HG03108 (cell line): ENCODE measurements at regions not wholly inside any gene's neighbourhood (a gene's known extent, or its start where the extent isn't known, plus 50 kb on each side); places are given as distances from the start of the nearest gene placed in this dataset.

Source experiments
- ATAC-seq: cut with Tn5 transposase; IDR thresholded peaks from one replicate; pipeline ENCODE4 v1.9.1; 2021; ENCODE audit warnings: moderate library complexity; ENCODE audit not compliant: unreplicated experiment

- ATAC-seq, result no peak
Measured at GRCh38 chr3:80247766-80248165, 480.0 kb upstream of the ROBO1 start.

GRCh38 chr3:80244390-80244789, 476.6 kb upstream of the ROBO1 start:
- no peak for ATAC-seq

- ATAC-seq, result no peak
Measured at GRCh38 chr3:80241791-80242190, 474.0 kb upstream of the ROBO1 start.

GRCh38 chr3:80239301-80239700, 471.5 kb upstream of the ROBO1 start:
- ATAC-seq, result no peak

- no peak for ATAC-seq
Measured at GRCh38 chr3:80238606-80239005, 470.8 kb upstream of the ROBO1 start.

- no peak for ATAC-seq
Measured at GRCh38 chr3:80238152-80238551, 470.4 kb upstream of the ROBO1 start.

GRCh38 chr3:80234706-80235105, 466.9 kb upstream of the ROBO1 start:
- ATAC-seq, result no peak

GRCh38 chr3:80233576-80233975, 465.8 kb upstream of the ROBO1 start:
- no peak for ATAC-seq

- ATAC-seq, result no peak
Measured at GRCh38 chr3:80232760-80233159, 465.0 kb upstream of the ROBO1 start.

GRCh38 chr3:80230962-80231361, 463.2 kb upstream of the ROBO1 start:
- no peak for ATAC-seq

- ATAC-seq, result no peak
Measured at GRCh38 chr3:80227216-80227615, 459.4 kb upstream of the ROBO1 start.

- no peak for ATAC-seq
Measured at GRCh38 chr3:80215191-80215590, 447.4 kb upstream of the ROBO1 start.

GRCh38 chr3:80213086-80213485, 445.3 kb upstream of the ROBO1 start:
- ATAC-seq, result no peak

GRCh38 chr3:80192936-80193335, 425.1 kb upstream of the ROBO1 start:
- no peak for ATAC-seq

- ATAC-seq, result no peak
Measured at GRCh38 chr3:80190051-80190450, 422.3 kb upstream of the ROBO1 start.

- no peak for ATAC-seq
Measured at GRCh38 chr3:80187981-80188380, 420.2 kb upstream of the ROBO1 start.

- ATAC-seq, result no peak
Measured at GRCh38 chr3:80159990-80160506, 392.2 kb upstream of the ROBO1 start.

- no peak for ATAC-seq
Measured at GRCh38 chr3:80158332-80158731, 390.5 kb upstream of the ROBO1 start.

GRCh38 chr3:80157546-80157945, 389.7 kb upstream of the ROBO1 start:
- no peak for ATAC-seq

- ATAC-seq, result no peak
Measured at GRCh38 chr3:80152692-80153091, 384.9 kb upstream of the ROBO1 start.

- ATAC-seq, result no peak
Measured at GRCh38 chr3:80142714-80143113, 374.9 kb upstream of the ROBO1 start.

- ATAC-seq, result no peak
Measured at GRCh38 chr3:80141557-80141956, 373.8 kb upstream of the ROBO1 start.

GRCh38 chr3:80116281-80116680, 348.5 kb upstream of the ROBO1 start:
- ATAC-seq, result no peak

- ATAC-seq, result no peak
Measured at GRCh38 chr3:80114694-80115093, 346.9 kb upstream of the ROBO1 start.
